Sigmoid colon (tissue), 4 donors: ENCODE measurements at regions not wholly inside any gene's neighbourhood (a gene's known extent, or its start where the extent isn't known, plus 50 kb on each side); places are given as distances from the start of the nearest gene placed in this dataset.

Source experiments
- EP300 ChIP-seq, 4 donors: sonication (generic); formaldehyde crosslinking; IDR thresholded peaks; one replicate each; pipeline ENCODE4 v1.6.1; 2017; ENCODE audit warnings: antibody characterized with exemption in 4 of 4
- POLR2A ChIP-seq, 2 donors: fragments of 450-650 bp; IDR thresholded peaks; one replicate each; pipeline ENCODE4 v1.6.1; 2016; ENCODE audit warnings: antibody characterized with exemption in 2 of 2, mild to moderate bottlenecking in 2 of 2, moderate library complexity in 2 of 2
- POLR2AphosphoS5 ChIP-seq, 4 donors: sonication (generic); formaldehyde crosslinking; IDR thresholded peaks; one replicate each; pipeline ENCODE4 v1.6.1; 2017; ENCODE audit warnings: antibody characterized with exemption in 4 of 4
- TF ChIP-seq, protein P1 (sequence below), 4 experiments: fragments of 450-650 bp in 3 of 4; fragments of 200-600 bp in 1 of 4; IDR thresholded peaks; one replicate each; pipeline ENCODE4 v1.5.1; 2016 to 2019; ENCODE audit warnings: antibody characterized with exemption in 4 of 4, mild to moderate bottlenecking in 3 of 4, moderate library complexity in 2 of 4

GRCh38 chr3:130816561-130817445, 70.2 kb upstream of the PIK3R4 start:
- TF ChIP-seq, protein P1, sequence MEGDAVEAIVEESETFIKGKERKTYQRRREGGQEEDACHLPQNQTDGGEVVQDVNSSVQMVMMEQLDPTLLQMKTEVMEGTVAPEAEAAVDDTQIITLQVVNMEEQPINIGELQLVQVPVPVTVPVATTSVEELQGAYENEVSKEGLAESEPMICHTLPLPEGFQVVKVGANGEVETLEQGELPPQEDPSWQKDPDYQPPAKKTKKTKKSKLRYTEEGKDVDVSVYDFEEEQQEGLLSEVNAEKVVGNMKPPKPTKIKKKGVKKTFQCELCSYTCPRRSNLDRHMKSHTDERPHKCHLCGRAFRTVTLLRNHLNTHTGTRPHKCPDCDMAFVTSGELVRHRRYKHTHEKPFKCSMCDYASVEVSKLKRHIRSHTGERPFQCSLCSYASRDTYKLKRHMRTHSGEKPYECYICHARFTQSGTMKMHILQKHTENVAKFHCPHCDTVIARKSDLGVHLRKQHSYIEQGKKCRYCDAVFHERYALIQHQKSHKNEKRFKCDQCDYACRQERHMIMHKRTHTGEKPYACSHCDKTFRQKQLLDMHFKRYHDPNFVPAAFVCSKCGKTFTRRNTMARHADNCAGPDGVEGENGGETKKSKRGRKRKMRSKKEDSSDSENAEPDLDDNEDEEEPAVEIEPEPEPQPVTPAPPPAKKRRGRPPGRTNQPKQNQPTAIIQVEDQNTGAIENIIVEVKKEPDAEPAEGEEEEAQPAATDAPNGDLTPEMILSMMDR (IDR thresholded peaks at IDR 0.05) = no peak
- TF ChIP-seq POLR2A (IDR thresholded peaks at IDR 0.05) (no peak), POLR2AphosphoS5 (IDR thresholded peaks at IDR 0.05) (no peak), EP300 (IDR thresholded peaks at IDR 0.05) (no peak)
